Activated T-cell treated with anti-CD3 and anti-CD28 coated beads, Interleukin-2, amount 50 U/mL, for 72 hours (primary cell): ENCODE measurements at regions not wholly inside any gene's neighbourhood (a gene's known extent, or its start where the extent isn't known, plus 50 kb on each side); places are given as distances from the start of the nearest gene placed in this dataset.
A peak's percentile ranks its signal among the peaks of the same experiment; 100 is the strongest.

ENCODE experiments used
- ATAC-seq, 2 donors: fragments of 150-1000 bp; cut with Tn5 transposase; replicated peaks in 1 of 2; 2 replicates each; pipeline ENCODE4 v1.10.0; 2021; ENCODE audit warnings: moderate library complexity in 2 of 2, mild to moderate bottlenecking in 1 of 2
- DNase-seq, 2 donors: peaks; one replicate each; pipeline ENCODE4 v3.0.0; 2021 to 2022; ENCODE audit warnings: mixed read lengths in 1 of 2
- H3K27ac Mint-ChIP-seq: one replicate; pipeline ENCODE4 v1.8.0; 2022; ENCODE audit warnings: mild to moderate bottlenecking, moderate library complexity, mixed read lengths
- H3K27me3 Mint-ChIP-seq: one replicate; pipeline ENCODE4 v1.8.0; 2022; ENCODE audit warnings: low read depth, mixed read lengths
- H3K36me3 Mint-ChIP-seq, 2 donors: one replicate each; pipeline ENCODE4 v1.8.0; 2022; ENCODE audit warnings: mixed read lengths in 2 of 2, mild to moderate bottlenecking in 1 of 2; ENCODE audit not compliant: insufficient read depth in 2 of 2
- H3K4me1 Mint-ChIP-seq: one replicate; pipeline ENCODE4 v1.8.0; 2022; ENCODE audit warnings: low read depth, mixed read lengths
- H3K4me3 Mint-ChIP-seq, 2 donors: one replicate each; pipeline ENCODE4 v1.8.0; 2022; ENCODE audit warnings: mild to moderate bottlenecking in 2 of 2, mixed read lengths in 2 of 2, moderate library complexity in 2 of 2
- H3K9me3 Mint-ChIP-seq, 2 donors: one replicate each; pipeline ENCODE4 v1.8.0; 2022; ENCODE audit warnings: mixed read lengths in 2 of 2

GRCh38 chr6:140592877-140593276, 1218.4 kb upstream of the CITED2 start:
- peaks cover 0 to 6% of the 10 kb centered on the region in 2 donors for H3K9me3 Mint-ChIP-seq
- peaks cover 0 to 3% of the 10 kb centered on the region in 2 donors for H3K36me3 Mint-ChIP-seq
- no peak overlapping the region for H3K27ac Mint-ChIP-seq
- no peak overlapping the region for H3K4me3 Mint-ChIP-seq
- no peak for ATAC-seq
- no peak for DNase-seq
- peaks cover 24% of the 10 kb centered on the region for H3K27me3 Mint-ChIP-seq
- peaks cover 10% of the 10 kb centered on the region for H3K4me1 Mint-ChIP-seq

GRCh38 chr6:140590641-140591040, 1216.2 kb upstream of the CITED2 start:
- Mint-ChIP-seq H3K9me3 (peaks cover 2 to 13% of the 10 kb centered on the region in 2 donors), H3K4me1 (peaks cover 11% of the 10 kb centered on the region), H3K36me3 (peaks cover 4 to 10% of the 10 kb centered on the region in 2 donors), H3K27me3 (peaks cover 18% of the 10 kb centered on the region), H3K27ac (no peak overlapping the region), H3K4me3 (no peak overlapping the region)
- ATAC-seq (no peak), DNase-seq (no peak)

- peaks cover 4 to 7% of the 10 kb centered on the region in 2 donors for H3K36me3 Mint-ChIP-seq
- peaks cover 8% of the 10 kb centered on the region for H3K27me3 Mint-ChIP-seq
- ATAC-seq = peak; percentile 91 to 93
- H3K27ac Mint-ChIP-seq = peak overlapping the region; percentile 95
- peak; percentile 38 to 50 for DNase-seq
- peak overlapping the region; percentile 61 to 76 for H3K4me3 Mint-ChIP-seq
- peaks cover 2 to 9% of the 10 kb centered on the region in 2 donors for H3K9me3 Mint-ChIP-seq
- H3K4me1 Mint-ChIP-seq = peaks cover 32% of the 10 kb centered on the region
Observed at GRCh38 chr6:140586426-140587061, 1212.1 kb upstream of the CITED2 start.

GRCh38 chr6:140581601-140582000, 1207.2 kb upstream of the CITED2 start:
- H3K36me3 Mint-ChIP-seq = peaks cover 0 to 3% of the 10 kb centered on the region in 2 donors
- H3K27ac Mint-ChIP-seq = peak overlapping the region; percentile 20
- H3K4me3 Mint-ChIP-seq = peak overlapping the region; percentile 27 to 43
- ATAC-seq (peak; percentile 61 to 69), DNase-seq (no peak)
- peaks cover 0 to 2% of the 10 kb centered on the region in 2 donors for H3K9me3 Mint-ChIP-seq
- peaks cover 26% of the 10 kb centered on the region for H3K27me3 Mint-ChIP-seq
- peaks cover 36% of the 10 kb centered on the region for H3K4me1 Mint-ChIP-seq

- Mint-ChIP-seq H3K27me3 (peaks cover 34% of the 10 kb centered on the region), H3K27ac (peak overlapping the region; percentile 36), H3K4me3 (peak overlapping the region in 1 of 2 donors; percentile 48), H3K4me1 (peaks cover 27% of the 10 kb centered on the region), H3K36me3 (peaks cover 0 to 3% of the 10 kb centered on the region in 2 donors), H3K9me3 (peaks cover 0 to 2% of the 10 kb centered on the region in 2 donors)
- ATAC-seq = no peak
- DNase-seq = no peak
Observed at GRCh38 chr6:140579918-140580317, 1205.5 kb upstream of the CITED2 start.

- ATAC-seq (no peak), DNase-seq (no peak)
- Mint-ChIP-seq H3K9me3 (no peaks in the 10 kb centered on the region), H3K36me3 (peaks cover 0 to 3% of the 10 kb centered on the region in 2 donors), H3K27ac (no peak overlapping the region), H3K4me3 (no peak overlapping the region), H3K4me1 (peaks cover 17% of the 10 kb centered on the region), H3K27me3 (peaks cover 26% of the 10 kb centered on the region)
Observed at GRCh38 chr6:140576004-140576555, 1201.6 kb upstream of the CITED2 start.

- DNase-seq (no peak), ATAC-seq (peak in 1 of 2 donors; percentile 62)
- H3K27me3 Mint-ChIP-seq = peaks cover 22% of the 10 kb centered on the region
- no peak overlapping the region for H3K27ac Mint-ChIP-seq
- peaks cover 0 to 2% of the 10 kb centered on the region in 2 donors for H3K36me3 Mint-ChIP-seq
- H3K4me1 Mint-ChIP-seq = peaks cover 8% of the 10 kb centered on the region
- H3K4me3 Mint-ChIP-seq = no peak overlapping the region
- H3K9me3 Mint-ChIP-seq = peaks cover 0 to 3% of the 10 kb centered on the region in 2 donors
Observed at GRCh38 chr6:140572867-140573266, 1198.4 kb upstream of the CITED2 start.

GRCh38 chr6:140572129-140572528, 1197.7 kb upstream of the CITED2 start:
- Mint-ChIP-seq H3K4me3 (no peak overlapping the region), H3K36me3 (peaks cover 0 to 2% of the 10 kb centered on the region in 2 donors), H3K27me3 (peaks cover 27% of the 10 kb centered on the region), H3K27ac (no peak overlapping the region), H3K4me1 (peaks cover 14% of the 10 kb centered on the region), H3K9me3 (peaks cover 0 to 3% of the 10 kb centered on the region in 2 donors)
- ATAC-seq (no peak), DNase-seq (no peak)

GRCh38 chr6:140571145-140571544, 1196.7 kb upstream of the CITED2 start:
- no peak for DNase-seq
- peaks cover 20% of the 10 kb centered on the region for H3K27me3 Mint-ChIP-seq
- H3K36me3 Mint-ChIP-seq = peaks cover 0 to 2% of the 10 kb centered on the region in 2 donors
- peaks cover 0 to 3% of the 10 kb centered on the region in 2 donors for H3K9me3 Mint-ChIP-seq
- no peak overlapping the region for H3K27ac Mint-ChIP-seq
- no peak for ATAC-seq
- H3K4me1 Mint-ChIP-seq = peaks cover 14% of the 10 kb centered on the region
- no peak overlapping the region for H3K4me3 Mint-ChIP-seq

- DNase-seq (no peak), ATAC-seq (peak in 1 of 2 donors; percentile 54)
- H3K27ac Mint-ChIP-seq = peak overlapping the region; percentile 73
- peaks cover 0 to 2% of the 10 kb centered on the region in 2 donors for H3K36me3 Mint-ChIP-seq
- peaks cover 16% of the 10 kb centered on the region for H3K27me3 Mint-ChIP-seq
- peak overlapping the region in 1 of 2 donors; percentile 39 for H3K4me3 Mint-ChIP-seq
- H3K9me3 Mint-ChIP-seq = peaks cover 0 to 3% of the 10 kb centered on the region in 2 donors
- H3K4me1 Mint-ChIP-seq = peaks cover 11% of the 10 kb centered on the region
Observed at GRCh38 chr6:140567466-140567865, 1193.0 kb upstream of the CITED2 start.

- Mint-ChIP-seq H3K36me3 (peaks cover 0 to 2% of the 10 kb centered on the region in 2 donors), H3K9me3 (peaks cover 0 to 3% of the 10 kb centered on the region in 2 donors), H3K27me3 (peaks cover 16% of the 10 kb centered on the region), H3K4me3 (no peak overlapping the region), H3K27ac (no peak overlapping the region), H3K4me1 (peaks cover 6% of the 10 kb centered on the region)
- ATAC-seq = no peak
- no peak for DNase-seq
Observed at GRCh38 chr6:140566781-140567277, 1192.4 kb upstream of the CITED2 start.

- no peaks in the 10 kb centered on the region for H3K36me3 Mint-ChIP-seq
- no peak for DNase-seq
- peaks cover 6% of the 10 kb centered on the region for H3K4me1 Mint-ChIP-seq
- ATAC-seq = no peak
- no peak overlapping the region for H3K4me3 Mint-ChIP-seq
- H3K9me3 Mint-ChIP-seq = peaks cover 0 to 3% of the 10 kb centered on the region in 2 donors
- no peak overlapping the region for H3K27ac Mint-ChIP-seq
- H3K27me3 Mint-ChIP-seq = peaks cover 6% of the 10 kb centered on the region
Observed at GRCh38 chr6:140563728-140564127, 1189.3 kb upstream of the CITED2 start.

GRCh38 chr6:140561701-140562100, 1187.3 kb upstream of the CITED2 start:
- DNase-seq (no peak), ATAC-seq (no peak)
- Mint-ChIP-seq H3K27me3 (no peaks in the 10 kb centered on the region), H3K9me3 (peaks cover 0 to 2% of the 10 kb centered on the region in 2 donors), H3K27ac (no peak overlapping the region), H3K4me1 (no peaks in the 10 kb centered on the region), H3K4me3 (no peak overlapping the region), H3K36me3 (no peaks in the 10 kb centered on the region)
